MM.1S (cell line): ENCODE measurements at regions not wholly inside any gene's neighbourhood (a gene's known extent, or its start where the extent isn't known, plus 50 kb on each side); places are given as distances from the start of the nearest gene placed in this dataset.

Experiments used
- CTCF ChIP-seq: fragments of 300-600 bp; sonication (generic); IDR thresholded peaks from 2 replicates; pipeline ENCODE4 v1.5.1; 2016; ENCODE audit warnings: antibody characterized with exemption, low read length, mixed read lengths
- EZH2 ChIP-seq: fragments of 300-600 bp; sonication (generic); optimal IDR thresholded peaks from 2 replicates; pipeline ENCODE3; 2017; ENCODE audit warnings: low read depth, mild to moderate bottlenecking, antibody characterized with exemption, low read length, mixed read lengths

DNA sequence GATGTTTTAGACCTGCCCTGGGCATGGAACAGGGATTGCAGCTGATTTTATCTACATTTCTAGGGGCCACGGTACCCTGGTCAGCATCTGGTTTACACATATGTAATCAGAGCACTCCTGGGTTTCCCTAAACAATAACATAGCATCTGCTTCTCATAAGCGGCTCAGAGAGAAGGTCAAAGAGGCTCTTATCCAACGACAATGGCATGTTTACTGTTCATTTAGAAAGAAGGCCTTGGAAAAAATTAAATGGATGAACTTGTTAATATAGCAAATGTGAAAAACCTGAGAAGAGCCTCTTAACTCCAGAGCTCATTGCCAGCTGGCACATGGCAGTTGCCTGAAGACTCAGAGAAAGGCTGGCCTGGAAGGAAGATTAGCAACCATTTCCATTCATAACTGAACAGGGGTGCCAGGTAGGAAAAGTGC, 202.8 kb upstream of the THUMPD2 start:
- TF ChIP-seq CTCF (no peak), EZH2 (no peak)
